Right lobe of liver (tissue), 4 donors: ENCODE measurements at regions not wholly inside any gene's neighbourhood (a gene's known extent, or its start where the extent isn't known, plus 50 kb on each side); places are given as distances from the start of the nearest gene placed in this dataset.

Experiments used
- POLR2A ChIP-seq: fragments of 450-650 bp; IDR thresholded peaks from one replicate; pipeline ENCODE4 v1.6.1; 2017; ENCODE audit warnings: antibody characterized with exemption, mild to moderate bottlenecking
- TF ChIP-seq, protein P1 (sequence below), 4 donors: fragments of 200-600 bp in 3 of 4; fragments of 450-650 bp in 1 of 4; IDR thresholded peaks; one replicate each; pipeline versions ENCODE4 v1.5.1 to v1.8.0; 2016 to 2022; ENCODE audit warnings: antibody characterized with exemption in 4 of 4, mild to moderate bottlenecking in 2 of 4
- donor health status: DM: no; HTN: no; CAD: no.
- donor health status: DM: no; HTN: no; CAD: no.
- donor health status: DM: no; HTN: yes; CAD: no.

- TF ChIP-seq, protein P1, sequence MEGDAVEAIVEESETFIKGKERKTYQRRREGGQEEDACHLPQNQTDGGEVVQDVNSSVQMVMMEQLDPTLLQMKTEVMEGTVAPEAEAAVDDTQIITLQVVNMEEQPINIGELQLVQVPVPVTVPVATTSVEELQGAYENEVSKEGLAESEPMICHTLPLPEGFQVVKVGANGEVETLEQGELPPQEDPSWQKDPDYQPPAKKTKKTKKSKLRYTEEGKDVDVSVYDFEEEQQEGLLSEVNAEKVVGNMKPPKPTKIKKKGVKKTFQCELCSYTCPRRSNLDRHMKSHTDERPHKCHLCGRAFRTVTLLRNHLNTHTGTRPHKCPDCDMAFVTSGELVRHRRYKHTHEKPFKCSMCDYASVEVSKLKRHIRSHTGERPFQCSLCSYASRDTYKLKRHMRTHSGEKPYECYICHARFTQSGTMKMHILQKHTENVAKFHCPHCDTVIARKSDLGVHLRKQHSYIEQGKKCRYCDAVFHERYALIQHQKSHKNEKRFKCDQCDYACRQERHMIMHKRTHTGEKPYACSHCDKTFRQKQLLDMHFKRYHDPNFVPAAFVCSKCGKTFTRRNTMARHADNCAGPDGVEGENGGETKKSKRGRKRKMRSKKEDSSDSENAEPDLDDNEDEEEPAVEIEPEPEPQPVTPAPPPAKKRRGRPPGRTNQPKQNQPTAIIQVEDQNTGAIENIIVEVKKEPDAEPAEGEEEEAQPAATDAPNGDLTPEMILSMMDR (IDR thresholded peaks at IDR 0.05) = no peak
- no peak for TF ChIP-seq POLR2A
Observed at GRCh38 chr11:26805001-26805400, 83.1 kb upstream of the SLC5A12 start.
